ENCODE measurements at regions not wholly inside any gene's neighbourhood (a gene's known extent, or its start where the extent isn't known, plus 50 kb on each side); places are given as distances from the start of the nearest gene placed in this dataset.

DNA sequence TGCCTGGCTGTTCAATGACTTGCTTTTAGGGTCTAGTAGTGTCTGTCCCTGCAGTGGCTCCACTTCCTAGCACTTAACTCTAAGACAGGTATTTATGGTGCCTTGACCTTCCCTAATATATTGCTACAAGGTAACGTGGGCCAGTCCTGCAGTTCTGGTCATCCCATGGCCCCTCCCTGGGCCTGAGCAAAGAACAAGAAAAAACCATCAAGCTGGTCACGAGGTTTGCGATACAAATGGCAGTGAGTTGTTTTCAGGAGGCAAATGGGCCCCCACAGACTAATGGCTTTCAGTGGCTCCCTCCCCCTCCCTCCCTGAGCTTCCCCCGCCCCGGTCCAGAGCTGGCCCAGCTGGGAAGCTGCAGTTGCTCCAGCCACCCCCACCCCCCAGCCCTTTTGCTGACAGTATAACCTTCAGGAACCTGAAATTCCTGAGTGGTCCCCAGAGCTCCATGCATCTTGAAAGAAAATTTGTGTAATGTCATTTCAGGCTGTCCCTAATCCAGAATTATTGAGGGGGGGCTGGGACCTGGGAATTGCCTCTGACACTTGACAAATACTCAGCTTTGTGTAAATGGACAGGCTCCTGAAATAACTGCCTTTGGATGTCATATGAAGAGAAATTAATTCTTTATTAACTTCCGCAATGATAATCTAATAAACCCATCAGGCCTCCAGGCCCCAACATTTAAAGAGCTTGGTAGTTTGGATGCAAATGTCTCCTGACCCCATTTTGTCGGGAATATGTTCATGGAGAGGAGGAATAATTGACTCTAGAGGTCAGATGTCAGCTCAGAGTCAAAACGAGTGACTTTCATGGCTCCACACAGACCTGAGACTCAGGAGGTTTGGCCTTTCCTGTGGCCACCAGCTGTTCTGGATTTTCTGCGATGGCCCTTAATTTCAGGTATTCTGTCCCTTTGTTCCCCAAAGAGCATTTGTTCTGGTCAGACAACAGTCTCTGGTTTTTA lies 153.2 kb upstream of the TOP1 start:
- TF ChIP-seq, protein P1, sequence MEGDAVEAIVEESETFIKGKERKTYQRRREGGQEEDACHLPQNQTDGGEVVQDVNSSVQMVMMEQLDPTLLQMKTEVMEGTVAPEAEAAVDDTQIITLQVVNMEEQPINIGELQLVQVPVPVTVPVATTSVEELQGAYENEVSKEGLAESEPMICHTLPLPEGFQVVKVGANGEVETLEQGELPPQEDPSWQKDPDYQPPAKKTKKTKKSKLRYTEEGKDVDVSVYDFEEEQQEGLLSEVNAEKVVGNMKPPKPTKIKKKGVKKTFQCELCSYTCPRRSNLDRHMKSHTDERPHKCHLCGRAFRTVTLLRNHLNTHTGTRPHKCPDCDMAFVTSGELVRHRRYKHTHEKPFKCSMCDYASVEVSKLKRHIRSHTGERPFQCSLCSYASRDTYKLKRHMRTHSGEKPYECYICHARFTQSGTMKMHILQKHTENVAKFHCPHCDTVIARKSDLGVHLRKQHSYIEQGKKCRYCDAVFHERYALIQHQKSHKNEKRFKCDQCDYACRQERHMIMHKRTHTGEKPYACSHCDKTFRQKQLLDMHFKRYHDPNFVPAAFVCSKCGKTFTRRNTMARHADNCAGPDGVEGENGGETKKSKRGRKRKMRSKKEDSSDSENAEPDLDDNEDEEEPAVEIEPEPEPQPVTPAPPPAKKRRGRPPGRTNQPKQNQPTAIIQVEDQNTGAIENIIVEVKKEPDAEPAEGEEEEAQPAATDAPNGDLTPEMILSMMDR (IDR thresholded peaks at IDR 0.05; ENCODE audit: low read depth, low read length, poor library complexity, severe bottlenecking): no peak
- no peak for TF ChIP-seq EZH2phosphoT487 (IDR thresholded peaks at IDR 0.05; ENCODE audit: borderline replicate concordance, low read length)
